ENCODE measurements at regions not wholly inside any gene's neighbourhood (a gene's known extent, or its start where the extent isn't known, plus 50 kb on each side); places are given as distances from the start of the nearest gene placed in this dataset.

GRCh38 chr11:134950692-134951304 is 538.8 kb upstream of the B3GAT1 start:
- Histone ChIP-seq H3K4me1 (peaks cover 17% of the 10 kb centered on the region), H3K27me3 (ENCODE audit: low read depth) (peaks cover 45% of the 10 kb centered on the region), H3K27ac (replicated peaks) (no peak overlapping the region), H3K36me3 (no peaks in the 10 kb centered on the region), H3K4me3 (no peak overlapping the region), H3K9me3 (replicated peaks) (no peaks in the 10 kb centered on the region)
- TF ChIP-seq CTCF (IDR thresholded peaks at IDR 0.05; ENCODE audit: borderline replicate concordance): no peak
- DNase-seq: no peak
- intact Hi-C loops (cut with micrococcal nuclease): no loop called here

DNA sequence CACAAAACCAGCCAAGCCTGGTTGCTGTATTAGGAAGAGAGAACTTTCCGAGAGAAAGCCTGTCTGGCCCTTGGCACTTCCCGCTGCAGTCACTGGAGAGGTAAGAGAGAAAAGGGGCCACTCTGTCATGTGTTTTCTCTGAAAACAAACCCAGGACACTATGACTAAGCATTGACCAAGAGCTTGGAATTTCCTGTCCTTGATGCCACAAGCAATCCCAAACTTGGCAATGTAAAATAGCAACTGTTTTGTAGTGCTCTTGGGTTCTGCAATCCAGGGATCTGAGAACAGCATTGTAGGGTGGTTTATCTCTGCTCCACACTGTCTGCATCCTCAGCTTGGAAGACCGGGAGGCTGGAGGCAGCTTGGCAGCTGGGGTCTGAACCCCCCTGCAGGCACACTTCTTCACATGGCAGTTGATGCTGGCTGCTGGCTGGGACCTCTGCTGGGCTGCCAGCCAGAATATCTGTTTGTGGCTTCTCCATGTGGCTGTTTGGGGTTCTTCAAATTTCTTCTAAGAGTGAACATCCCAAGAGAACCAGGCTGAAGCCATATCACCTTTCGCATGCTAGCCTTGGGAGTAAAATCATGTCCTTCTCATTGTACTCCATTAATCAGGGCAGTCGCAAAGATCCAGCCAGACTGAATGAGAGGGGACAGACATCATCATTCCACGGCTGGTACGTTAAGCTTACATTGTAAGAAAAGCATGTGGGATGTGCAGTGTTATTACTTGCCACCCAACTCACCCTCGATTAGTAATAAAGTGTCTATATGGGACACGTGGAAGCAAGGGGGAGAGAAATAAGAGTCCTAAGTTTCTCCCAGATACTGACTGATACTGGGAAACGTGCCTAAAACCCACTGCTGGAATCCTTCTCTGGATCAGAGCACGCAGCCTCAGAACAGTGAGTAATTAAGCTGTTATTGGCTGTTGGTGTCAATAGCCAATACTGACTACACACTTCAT is 537.4 kb upstream of the B3GAT1 start:
- Histone ChIP-seq H3K27me3 (ENCODE audit: low read depth) (peaks cover 34% of the 10 kb centered on the region), H3K9me3 (replicated peaks) (no peaks in the 10 kb centered on the region), H3K4me1 (peaks cover 17% of the 10 kb centered on the region), H3K4me3 (no peak overlapping the region), H3K36me3 (no peaks in the 10 kb centered on the region), H3K27ac (replicated peaks) (no peak overlapping the region)
- intact Hi-C loops (cut with micrococcal nuclease): no loop called here
- no peak for DNase-seq
- TF ChIP-seq CTCF (IDR thresholded peaks at IDR 0.05; ENCODE audit: borderline replicate concordance): no peak

GRCh38 chr11:134947556-134947955 is 535.5 kb upstream of the B3GAT1 start:
- no peak for TF ChIP-seq CTCF (IDR thresholded peaks at IDR 0.05; ENCODE audit: borderline replicate concordance)
- Histone ChIP-seq H3K4me1 (peaks cover 17% of the 10 kb centered on the region), H3K27ac (replicated peaks) (no peak overlapping the region), H3K27me3 (ENCODE audit: low read depth) (peaks cover 40% of the 10 kb centered on the region), H3K36me3 (no peaks in the 10 kb centered on the region), H3K9me3 (replicated peaks) (no peaks in the 10 kb centered on the region), H3K4me3 (no peak overlapping the region)
- intact Hi-C loops (cut with micrococcal nuclease): no loop called here
- no peak for DNase-seq

GRCh38 chr11:134945993-134946392 is 534.0 kb upstream of the B3GAT1 start:
- H3K4me1 ChIP-seq: peaks cover 17% of the 10 kb centered on the region
- no peaks in the 10 kb centered on the region for H3K9me3 ChIP-seq (replicated peaks)
- H3K27ac ChIP-seq (replicated peaks): no peak overlapping the region
- peaks cover 49% of the 10 kb centered on the region for H3K27me3 ChIP-seq (ENCODE audit: low read depth)
- H3K36me3 ChIP-seq: no peaks in the 10 kb centered on the region
- no peak for DNase-seq
- no peak overlapping the region for H3K4me3 ChIP-seq
- intact Hi-C loops (cut with micrococcal nuclease): no loop called here
- TF ChIP-seq CTCF (IDR thresholded peaks at IDR 0.05; ENCODE audit: borderline replicate concordance): no peak

DNA sequence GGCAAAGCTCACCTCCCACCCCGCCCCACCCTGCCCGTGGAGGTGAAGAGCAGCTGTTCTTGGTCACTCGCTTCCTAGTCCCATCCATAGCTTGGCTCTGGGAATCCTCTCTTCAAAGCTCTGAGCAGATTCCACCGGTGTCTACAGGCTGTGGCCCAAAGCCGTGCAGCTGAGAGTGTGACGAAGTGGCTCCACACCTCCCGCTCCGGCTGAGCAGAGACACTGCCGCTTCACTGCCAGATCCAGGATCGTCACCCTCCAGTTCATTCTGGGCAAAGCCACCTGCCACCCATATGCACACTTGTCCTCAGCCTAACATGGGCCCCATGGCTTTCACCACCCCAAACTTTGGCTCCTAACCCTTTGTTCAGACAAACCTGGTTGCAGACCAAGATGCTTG is 532.9 kb upstream of the B3GAT1 start:
- H3K4me3 ChIP-seq: no peak overlapping the region
- H3K27ac ChIP-seq (replicated peaks): no peak overlapping the region
- intact Hi-C loops (cut with micrococcal nuclease): no loop called here
- no peak for TF ChIP-seq CTCF (IDR thresholded peaks at IDR 0.05; ENCODE audit: borderline replicate concordance)
- DNase-seq: no peak
- peaks cover 17% of the 10 kb centered on the region for H3K4me1 ChIP-seq
- peaks cover 49% of the 10 kb centered on the region for H3K27me3 ChIP-seq (ENCODE audit: low read depth)
- H3K36me3 ChIP-seq: no peaks in the 10 kb centered on the region
- H3K9me3 ChIP-seq (replicated peaks): no peaks in the 10 kb centered on the region

Data from left ventricle myocardium inferior (tissue), 1 donor.